ENCODE measurements at regions not wholly inside any gene's neighbourhood (a gene's known extent, or its start where the extent isn't known, plus 50 kb on each side); places are given as distances from the start of the nearest gene placed in this dataset.
"Not testable (repeated sequence)": the region's sequence is repeated elsewhere in the genome, so short reads cannot be mapped to it uniquely, and the experiment has no call there.

- DNase-seq (ENCODE audit: low spot score in 2 of 2), result no peak
- Mint-ChIP-seq H3K27ac (peak overlapping the region in 1 of 2 donors; percentile 36), H3K9me3 (no peaks in the 10 kb centered on the region), H3K36me3 (no peaks in the 10 kb centered on the region)
- ATAC-seq, result no peak
These were observed 80.0 kb upstream of the CHST15 start for GRCh38 chr10:124173298-124173900.

DNA sequence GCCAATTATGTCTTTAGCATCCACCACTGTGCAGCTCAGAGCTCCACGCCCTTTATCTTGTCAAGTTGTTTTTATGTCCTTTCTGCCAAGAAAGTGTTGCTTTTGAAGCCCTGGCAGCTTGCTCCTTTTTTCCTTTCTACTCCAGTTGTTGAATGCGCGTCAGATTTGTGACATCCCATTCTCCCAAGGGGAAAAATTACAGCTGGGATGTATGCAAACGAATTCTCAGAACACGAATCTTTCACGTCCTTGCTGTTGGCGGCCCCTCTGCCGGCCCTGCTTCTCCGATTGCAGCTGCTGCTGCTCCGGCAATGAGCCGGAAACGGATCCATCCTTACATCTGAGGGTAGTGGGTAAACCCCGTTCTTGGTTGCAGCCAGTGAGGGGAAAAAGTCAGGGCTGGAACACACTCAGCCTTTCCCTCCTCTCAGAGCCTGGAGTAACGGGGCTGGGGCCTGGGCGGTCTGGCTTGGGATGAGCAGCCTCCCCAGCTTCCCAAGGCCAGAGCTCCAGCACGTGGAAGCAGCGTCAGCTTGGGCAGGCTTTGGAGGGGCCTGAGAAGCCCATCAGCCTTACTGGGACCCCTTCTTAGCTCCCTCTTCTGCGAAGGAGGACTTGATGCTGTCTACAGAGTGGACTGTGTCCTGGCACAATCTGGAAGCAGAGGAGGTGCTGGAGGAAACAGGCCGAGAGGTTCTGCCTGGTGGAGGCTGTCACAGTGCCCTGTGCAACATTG lies 79.0 kb upstream of the CHST15 start:
- Mint-ChIP-seq H3K36me3 (no peaks in the 10 kb centered on the region), H3K9me3 (no peaks in the 10 kb centered on the region), H3K27ac (no peak overlapping the region)
- DNase-seq (ENCODE audit: low spot score in 2 of 2) (no peak), ATAC-seq (no peak)

DNA sequence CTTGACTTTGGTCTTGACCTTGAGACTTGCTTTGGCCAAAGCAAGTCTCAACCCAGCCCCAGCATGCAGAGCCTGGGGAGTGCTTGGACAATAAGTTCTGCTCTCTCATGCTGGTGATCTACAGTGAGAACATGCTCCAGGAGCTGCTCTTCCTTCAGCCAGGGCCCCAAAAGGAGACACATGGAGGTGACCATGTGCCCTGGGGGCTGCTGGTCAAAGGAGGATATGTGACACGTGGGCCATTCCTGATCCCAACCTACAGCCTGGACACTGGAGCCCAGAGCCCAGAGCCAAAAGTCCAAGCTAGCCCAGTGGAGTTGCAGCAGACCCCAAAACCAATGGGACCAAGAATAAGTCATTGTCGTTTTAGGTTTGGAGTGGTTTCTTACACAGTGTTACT lies 78.2 kb upstream of the CHST15 start:
- DNase-seq (ENCODE audit: low spot score in 2 of 2) (no peak), ATAC-seq (no peak)
- no peaks in the 10 kb centered on the region for H3K36me3 Mint-ChIP-seq
- peaks cover 0 to 3% of the 10 kb centered on the region in 2 donors for H3K9me3 Mint-ChIP-seq
- no peak overlapping the region for H3K27ac Mint-ChIP-seq

DNA sequence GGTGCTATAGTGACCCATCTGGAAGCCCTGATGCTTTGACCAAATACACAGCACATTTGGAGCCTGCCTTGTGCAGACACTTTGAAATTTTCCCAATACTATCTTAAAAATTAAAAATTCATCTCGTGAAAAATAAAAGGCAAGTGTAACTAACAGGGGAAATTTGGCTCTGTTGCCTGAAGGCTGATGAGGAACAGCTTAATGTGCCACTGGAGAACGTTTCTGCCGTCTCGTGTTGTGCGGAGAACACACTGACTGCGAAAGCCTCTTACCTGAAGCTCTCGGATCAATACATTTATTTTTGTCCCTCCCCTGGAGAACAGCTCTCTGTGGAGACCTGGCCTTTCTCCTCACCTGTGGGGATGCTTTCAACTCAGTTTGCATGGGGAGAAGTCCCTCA lies 77.2 kb upstream of the CHST15 start:
- no peak for ATAC-seq
- no peaks in the 10 kb centered on the region for H3K36me3 Mint-ChIP-seq
- DNase-seq (ENCODE audit: low spot score in 2 of 2), result no peak
- H3K9me3 Mint-ChIP-seq, result peaks cover 0 to 3% of the 10 kb centered on the region in 2 donors
- no peak overlapping the region for H3K27ac Mint-ChIP-seq

DNA sequence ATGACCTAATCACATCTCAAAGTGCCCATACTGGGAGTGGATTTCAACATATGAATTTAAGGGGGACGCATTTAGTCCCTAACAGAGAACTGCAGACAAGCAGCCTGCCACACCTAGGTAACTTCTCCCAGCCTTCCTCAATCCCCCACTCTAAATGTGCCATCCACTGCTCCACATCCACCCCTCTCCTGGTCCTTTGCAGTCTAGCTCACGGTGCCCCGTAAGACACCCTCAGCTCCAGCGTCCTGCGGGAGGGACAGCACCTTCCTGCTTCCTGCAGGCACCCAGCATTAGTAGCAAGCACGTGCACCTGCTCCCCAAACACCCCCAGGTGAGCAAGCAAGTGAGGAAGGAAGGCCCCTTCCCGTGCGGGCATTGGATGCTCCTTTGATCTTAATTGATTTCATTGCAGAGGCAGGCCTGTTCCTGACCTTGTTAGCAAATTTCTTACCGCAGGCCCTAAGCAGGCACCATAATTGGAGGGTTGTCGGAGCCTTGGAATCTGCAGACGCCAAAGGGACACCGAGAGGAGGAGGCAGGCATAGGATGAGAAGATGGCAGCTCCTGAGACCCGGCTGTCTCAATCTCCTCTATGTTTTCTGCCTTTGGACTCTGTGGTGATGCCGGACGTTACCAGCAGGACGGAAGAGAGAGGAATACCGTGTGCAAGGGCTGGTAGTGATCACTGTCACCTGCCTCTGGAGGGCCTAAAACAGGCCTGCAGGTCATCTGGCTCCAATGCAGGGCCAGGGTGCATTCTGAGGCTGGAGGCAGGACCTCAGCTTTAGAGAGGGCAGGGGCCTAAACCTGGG lies 75.8 kb upstream of the CHST15 start:
- peaks cover 0 to 3% of the 10 kb centered on the region in 2 donors for H3K9me3 Mint-ChIP-seq
- ATAC-seq (no peak), DNase-seq (ENCODE audit: low spot score in 2 of 2) (peak in 1 of 2 donors; percentile 34)
- H3K27ac Mint-ChIP-seq, result no peak overlapping the region
- H3K36me3 Mint-ChIP-seq, result no peaks in the 10 kb centered on the region

DNA sequence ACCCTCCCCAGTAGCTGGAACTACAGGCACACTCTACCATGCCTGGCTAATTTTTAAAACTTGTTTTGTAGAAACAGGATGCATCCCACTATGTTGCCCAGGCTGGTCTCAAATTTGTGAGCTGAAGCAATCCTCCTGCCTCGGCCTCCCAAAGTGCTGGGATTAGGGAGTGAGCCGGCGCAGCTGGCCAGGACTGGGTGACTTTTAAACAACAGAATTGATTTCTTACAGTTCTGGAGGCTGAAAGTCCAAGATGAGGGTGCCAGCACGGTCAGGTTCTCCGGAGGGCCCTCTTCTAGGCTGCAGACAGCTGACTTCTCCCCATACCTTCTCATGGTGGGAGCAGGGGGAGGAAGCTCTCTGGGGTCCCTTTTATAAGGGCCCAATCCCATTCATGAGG lies 75.2 kb upstream of the CHST15 start:
- peak in 1 of 2 donors; percentile 20 for DNase-seq (ENCODE audit: low spot score in 2 of 2)
- no peak for ATAC-seq
- Mint-ChIP-seq H3K36me3 (no peaks in the 10 kb centered on the region), H3K27ac (no peak overlapping the region), H3K9me3 (peaks cover 0 to 3% of the 10 kb centered on the region in 2 donors)

GRCh38 chr10:124167925-124168324 lies 74.5 kb upstream of the CHST15 start:
- H3K36me3 Mint-ChIP-seq, H3K9me3 Mint-ChIP-seq, H3K27ac Mint-ChIP-seq, ATAC-seq: not testable (repeated sequence)
- DNase-seq (ENCODE audit: low spot score in 2 of 2), result peak in 1 of 2 donors; percentile 6

- DNase-seq (ENCODE audit: low spot score in 2 of 2) (peak in 1 of 2 donors; percentile 9), ATAC-seq (no peak)
- Mint-ChIP-seq H3K36me3 (no peaks in the 10 kb centered on the region), H3K27ac (no peak overlapping the region), H3K9me3 (peaks cover 0 to 3% of the 10 kb centered on the region in 2 donors)
These were observed 73.2 kb upstream of the CHST15 start for GRCh38 chr10:124166431-124167125.

DNA sequence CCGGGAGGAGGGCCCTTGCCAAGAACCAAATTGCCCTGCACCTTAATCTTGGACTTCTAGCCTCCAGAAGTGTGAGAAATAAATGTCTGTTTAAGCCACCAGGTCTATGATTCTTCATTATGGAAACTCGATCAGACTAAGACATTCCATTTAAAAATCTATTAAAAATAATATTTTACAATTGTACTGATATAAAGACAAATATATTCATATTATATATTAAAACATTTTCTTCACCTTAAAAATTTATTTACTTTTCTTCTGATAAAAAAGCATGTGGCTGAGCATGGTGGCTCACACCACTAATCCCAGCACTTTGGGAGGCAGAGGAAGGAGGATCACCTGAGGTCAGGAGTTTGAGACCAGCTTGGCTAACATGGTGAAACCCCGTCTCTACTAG lies 72.4 kb upstream of the CHST15 start:
- peaks cover 0 to 3% of the 10 kb centered on the region in 2 donors for H3K9me3 Mint-ChIP-seq
- H3K27ac Mint-ChIP-seq, result no peak overlapping the region
- no peak for ATAC-seq
- H3K36me3 Mint-ChIP-seq, result no peaks in the 10 kb centered on the region
- DNase-seq (ENCODE audit: low spot score in 2 of 2), result no peak

DNA sequence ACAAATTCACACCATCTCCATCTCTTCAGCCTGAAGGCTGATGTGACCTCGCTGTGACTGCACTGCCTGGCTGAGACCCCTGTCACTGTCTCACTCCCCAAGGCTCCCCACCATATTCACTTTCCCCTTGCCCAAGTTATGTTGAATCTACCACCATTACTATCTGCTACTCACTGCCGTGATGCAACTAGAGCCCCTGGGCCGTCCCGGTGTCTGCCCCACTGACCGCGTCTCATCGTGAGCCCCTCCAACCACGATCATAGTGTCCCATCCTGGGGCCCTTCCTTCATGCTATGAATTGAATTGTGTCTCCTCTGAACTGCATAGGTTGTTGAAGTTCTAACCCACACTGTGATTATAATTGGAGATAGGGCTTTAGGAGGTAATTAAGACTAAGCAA lies 71.9 kb upstream of the CHST15 start:
- ATAC-seq (no peak), DNase-seq (ENCODE audit: low spot score in 2 of 2) (no peak)
- H3K27ac Mint-ChIP-seq, result no peak overlapping the region
- no peaks in the 10 kb centered on the region for H3K36me3 Mint-ChIP-seq
- H3K9me3 Mint-ChIP-seq, result peaks cover 0 to 3% of the 10 kb centered on the region in 2 donors

DNA sequence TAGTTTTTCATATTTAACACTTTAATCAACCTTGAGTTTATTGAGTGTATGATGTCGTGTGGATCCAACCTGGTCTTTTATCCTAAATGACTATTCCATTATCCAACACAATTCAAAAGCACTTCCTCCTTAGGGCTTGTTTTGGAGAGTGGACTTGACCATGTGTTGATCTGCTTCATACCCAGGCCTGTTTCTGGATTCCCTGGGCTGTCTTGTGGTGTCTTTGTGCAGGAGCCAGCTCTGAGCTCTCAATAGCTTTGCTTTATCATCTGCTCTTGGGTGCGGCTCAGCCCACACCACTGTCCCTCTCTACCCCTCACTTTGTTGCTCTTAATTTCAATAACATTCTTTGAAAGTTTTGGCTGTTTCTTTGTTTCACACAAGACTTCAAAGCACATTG lies 70.9 kb upstream of the CHST15 start:
- ATAC-seq, result no peak
- no peak overlapping the region for H3K27ac Mint-ChIP-seq

GRCh38 chr10:124162774-124163354 lies 69.5 kb upstream of the CHST15 start:
- ATAC-seq (no peak), DNase-seq (ENCODE audit: low spot score in 2 of 2) (no peak)
- Mint-ChIP-seq H3K9me3 (peaks cover 0 to 3% of the 10 kb centered on the region in 2 donors), H3K36me3 (peaks cover 2% of the 10 kb centered on the region in 2 donors), H3K27ac (no peak overlapping the region)

More for the DNA sequence above, 70.9 kb upstream of the CHST15 start:
- Mint-ChIP-seq H3K36me3 (no peaks in the 10 kb centered on the region), H3K9me3 (peaks cover 0 to 3% of the 10 kb centered on the region in 2 donors)
- no peak for DNase-seq (ENCODE audit: low spot score in 2 of 2)

- Mint-ChIP-seq H3K36me3 (peaks cover 5 to 7% of the 10 kb centered on the region in 2 donors), H3K9me3 (peaks cover 0 to 3% of the 10 kb centered on the region in 2 donors), H3K27ac (no peak overlapping the region)
- no peak for DNase-seq (ENCODE audit: low spot score in 2 of 2)
- no peak for ATAC-seq
These were observed 68.7 kb upstream of the CHST15 start for GRCh38 chr10:124162136-124162535.

GRCh38 chr10:124161601-124162000 lies 68.2 kb upstream of the CHST15 start:
- H3K27ac Mint-ChIP-seq, result no peak overlapping the region
- ATAC-seq (no peak), DNase-seq (ENCODE audit: low spot score in 2 of 2) (no peak)
- no peaks in the 10 kb centered on the region for H3K9me3 Mint-ChIP-seq
- H3K36me3 Mint-ChIP-seq, result peaks cover 5 to 7% of the 10 kb centered on the region in 2 donors

GRCh38 chr10:124160943-124161582 lies 67.7 kb upstream of the CHST15 start:
- H3K9me3 Mint-ChIP-seq, result no peaks in the 10 kb centered on the region
- DNase-seq (ENCODE audit: low spot score in 2 of 2) (no peak), ATAC-seq (no peak)
- H3K36me3 Mint-ChIP-seq, result peaks cover 5 to 7% of the 10 kb centered on the region in 2 donors
- no peak overlapping the region for H3K27ac Mint-ChIP-seq

- ATAC-seq (no peak), DNase-seq (ENCODE audit: low spot score in 2 of 2) (peak in 1 of 2 donors; percentile 44)
- peaks cover 0 to 3% of the 10 kb centered on the region in 2 donors for H3K9me3 Mint-ChIP-seq
- no peak overlapping the region for H3K27ac Mint-ChIP-seq
- peaks cover 5 to 7% of the 10 kb centered on the region in 2 donors for H3K36me3 Mint-ChIP-seq
These were observed 66.8 kb upstream of the CHST15 start for GRCh38 chr10:124160176-124160575.
